ENCODE measurements at regions not wholly inside any gene's neighbourhood (a gene's known extent, or its start where the extent isn't known, plus 50 kb on each side); places are given as distances from the start of the nearest gene placed in this dataset.

GRCh38 chr10:120791316-120791715 lies 59.8 kb upstream of the WDR11 start:
- no peak for TF ChIP-seq POLR2A (IDR thresholded peaks at IDR 0.05; ENCODE audit: low read length)
- no peak for TF ChIP-seq CHD2 (IDR thresholded peaks at IDR 0.05; ENCODE audit: low read length, partially characterized antibody)
- TF ChIP-seq GATA3 (IDR thresholded peaks at IDR 0.05; ENCODE audit: borderline replicate concordance): no peak
